ENCODE measurements at regions not wholly inside any gene's neighbourhood (a gene's known extent, or its start where the extent isn't known, plus 50 kb on each side); places are given as distances from the start of the nearest gene placed in this dataset.

- in situ Hi-C loops (cut with HindIII; ENCODE audit: extremely low pct_ligation_motif_present, low pct_unique_long_range_greater_than_20kb) (no loop called here), intact Hi-C loops (cut with micrococcal nuclease; ENCODE audit: unreplicated experiment) (no loop called here)
- ChIA-PET POLR2A (no interaction called here), CTCF (ENCODE audit: low intra/inter-chr PET ratio, low total read pairs) (no interaction called here)
- no peaks in the 10 kb centered on the region for H3K27me3 ChIP-seq (ENCODE audit: control insufficient read depth in 1 of 2, insufficient read depth in 2 of 2, low read length in 2 of 2)
- H2AFZ ChIP-seq (ENCODE audit: low read length): no peak overlapping the region
- H4K20me1 ChIP-seq (ENCODE audit: insufficient read depth, low read length): no peaks in the 10 kb centered on the region
- no peaks in the 10 kb centered on the region for H3K4me1 ChIP-seq (ENCODE audit: insufficient read depth, low read length)
- H3K79me2 ChIP-seq (ENCODE audit: insufficient read depth, low read length): no peaks in the 10 kb centered on the region
- H3K9me3 ChIP-seq (ENCODE audit: low read length): no peaks in the 10 kb centered on the region
- no peak overlapping the region for H3K9ac ChIP-seq (ENCODE audit: insufficient read depth, low read depth, low read length)
- H3K4me3 ChIP-seq (replicated peaks in 1 of 3; ENCODE audit: insufficient read depth in 1 of 3, low read depth in 2 of 3, low read length in 3 of 3): no peak overlapping the region
- H3K36me3 ChIP-seq (replicated peaks in 1 of 2; ENCODE audit: control insufficient read depth in 1 of 2, insufficient read depth in 2 of 2, low read length in 2 of 2): no peaks in the 10 kb centered on the region
- no peak overlapping the region for H3K4me2 ChIP-seq (ENCODE audit: low read depth, low read length)
- under 1% methylated on average over 6 of the region's 6 CpGs for WGBS (ENCODE audit: low lambda C conversion rate)
- DNase-seq (ENCODE audit: low spot score) (no peak), FAIRE-seq (no peak), ATAC-seq (peak; percentile 47; the same call in 1 of the 3 replicates)
- BruUV-seq (replicated peaks): no TSS peak
- TF ChIP-seq ZNF709 (CRISPR knock-in tag; IDR thresholded peaks at IDR 0.05) (no peak), ZNF639 (CRISPR knock-in tag; conservative IDR thresholded peaks at IDR 0.05) (no peak), MLLT10 (CRISPR knock-in tag; IDR thresholded peaks at IDR 0.05) (no peak), FOXA1 (IDR thresholded peaks at IDR 0.05) (no peak), FOXA1 (CRISPR knock-in tag; IDR thresholded peaks at IDR 0.05) (no peak), STAG1 (CRISPR knock-in tag; IDR thresholded peaks at IDR 0.05) (peak; percentile 6; the same call in 1 of the 2 replicates), ZNF367 (CRISPR knock-in tag; IDR thresholded peaks at IDR 0.05; ENCODE audit: borderline replicate concordance) (no peak)
- H3K27ac ChIP-seq (ENCODE audit: extremely low read length, insufficient read depth, low read length): no peak overlapping the region
Measured at GRCh38 chr18:51537487-51537886, 340.0 kb upstream of the MEX3C start.

- WGBS (ENCODE audit: low lambda C conversion rate): 91% methylated on average over 1 of the region's 1 CpG
- FAIRE-seq (no peak), DNase-seq (ENCODE audit: low spot score) (no peak), ATAC-seq (no peak)
- Histone ChIP-seq H3K9me3 (ENCODE audit: low read length) (no peaks in the 10 kb centered on the region), H3K79me2 (ENCODE audit: insufficient read depth, low read length) (no peaks in the 10 kb centered on the region), H3K36me3 (replicated peaks in 1 of 2; ENCODE audit: control insufficient read depth in 1 of 2, insufficient read depth in 2 of 2, low read length in 2 of 2) (no peaks in the 10 kb centered on the region), H3K27ac (ENCODE audit: extremely low read length, insufficient read depth, low read length) (no peak overlapping the region), H2AFZ (ENCODE audit: low read length) (no peak overlapping the region), H3K4me2 (ENCODE audit: low read depth, low read length) (no peak overlapping the region), H3K27me3 (ENCODE audit: control insufficient read depth in 1 of 2, insufficient read depth in 2 of 2, low read length in 2 of 2) (no peaks in the 10 kb centered on the region), H3K4me3 (replicated peaks in 1 of 3; ENCODE audit: insufficient read depth in 1 of 3, low read depth in 2 of 3, low read length in 3 of 3) (no peak overlapping the region), H4K20me1 (ENCODE audit: insufficient read depth, low read length) (no peaks in the 10 kb centered on the region), H3K9ac (ENCODE audit: insufficient read depth, low read depth, low read length) (no peak overlapping the region), H3K4me1 (ENCODE audit: insufficient read depth, low read length) (no peaks in the 10 kb centered on the region)
- in situ Hi-C loops (cut with HindIII; ENCODE audit: extremely low pct_ligation_motif_present, low pct_unique_long_range_greater_than_20kb) (no loop called here), intact Hi-C loops (cut with micrococcal nuclease; ENCODE audit: unreplicated experiment) (no loop called here)
- CTCF ChIA-PET (ENCODE audit: low intra/inter-chr PET ratio, low total read pairs): no interaction called here
- BruUV-seq (replicated peaks): no TSS peak
- TF ChIP-seq PAXIP1 (CRISPR knock-in tag; conservative IDR thresholded peaks at IDR 0.05) (no peak), SRSF1 (optimal IDR thresholded peaks at IDR 0.05; ENCODE audit: low read depth, low read length) (no peak), MAFF (IDR thresholded peaks at IDR 0.05; ENCODE audit: low read depth, low read length) (peak; percentile 77), MAFK (conservative IDR thresholded peaks at IDR 0.05 in 1 of 2, IDR thresholded peaks at IDR 0.05 in 1 of 2; ENCODE audit: low read length in 2 of 2) (peak; percentile 63 to 77)
- POLR2A ChIA-PET: no interaction called here
Measured at GRCh38 chr18:51540562-51540961, 343.1 kb upstream of the MEX3C start.

All from HepG2 (cell line).